Lung microvascular endothelial cell (primary cell): ENCODE measurements at regions not wholly inside any gene's neighbourhood (a gene's known extent, or its start where the extent isn't known, plus 50 kb on each side); places are given as distances from the start of the nearest gene placed in this dataset.
"Not testable (repeated sequence)": the region's sequence is repeated elsewhere in the genome, so short reads cannot be mapped to it uniquely, and the experiment has no call there.

ENCODE experiments used
- DNase-seq, 2 donors: peaks; one replicate each; pipeline versions ENCODE4 v3.0.0 to v3.0.0-alpha.2; 2010; ENCODE audit warnings: low read depth in 2 of 2

GRCh38 chr7:136533732-136534131 lies 334.7 kb upstream of the CHRM2 start:
- no peak for DNase-seq

- no peak for DNase-seq
Measured at GRCh38 chr7:136530831-136531230, 337.6 kb upstream of the CHRM2 start.

GRCh38 chr7:136528329-136528728 lies 340.1 kb upstream of the CHRM2 start:
- DNase-seq = no peak

GRCh38 chr7:136527554-136527953 lies 340.9 kb upstream of the CHRM2 start:
- no peak for DNase-seq

- DNase-seq = no peak
Measured at GRCh38 chr7:136526408-136527105, 341.9 kb upstream of the CHRM2 start.

- no peak for DNase-seq
Measured at GRCh38 chr7:136523571-136523970, 344.9 kb upstream of the CHRM2 start.

GRCh38 chr7:136517971-136518370 lies 350.5 kb upstream of the CHRM2 start:
- no peak for DNase-seq

GRCh38 chr7:136514776-136515175 lies 353.7 kb upstream of the CHRM2 start:
- DNase-seq = no peak

GRCh38 chr7:136513744-136514143 lies 354.7 kb upstream of the CHRM2 start:
- no peak for DNase-seq

- no peak for DNase-seq
Measured at GRCh38 chr7:136509466-136509865, 359.0 kb upstream of the CHRM2 start.

GRCh38 chr7:136502162-136502561 lies 366.3 kb upstream of the CHRM2 start:
- DNase-seq = no peak

GRCh38 chr7:136501151-136501550 lies 367.3 kb upstream of the CHRM2 start:
- no peak for DNase-seq

- DNase-seq = no peak
Measured at GRCh38 chr7:136496551-136496950, 371.9 kb upstream of the CHRM2 start.

- no peak for DNase-seq
Measured at GRCh38 chr7:136495081-136495480, 373.4 kb upstream of the CHRM2 start.

- DNase-seq = no peak
Measured at GRCh38 chr7:136492366-136492765, 376.1 kb upstream of the CHRM2 start.

GRCh38 chr7:136489808-136490207 lies 378.6 kb upstream of the CHRM2 start:
- no peak for DNase-seq

- no peak for DNase-seq
Measured at GRCh38 chr7:136480901-136481300, 387.6 kb upstream of the CHRM2 start.

- DNase-seq = no peak
Measured at GRCh38 chr7:136479922-136480321, 388.5 kb upstream of the CHRM2 start.

- no peak for DNase-seq
Measured at GRCh38 chr7:136470179-136470578, 398.3 kb upstream of the CHRM2 start.

- no peak for DNase-seq
Measured at GRCh38 chr7:136452949-136453348, 415.5 kb upstream of the CHRM2 start.

- no peak for DNase-seq
Measured at GRCh38 chr7:136446751-136447150, 421.7 kb upstream of the CHRM2 start.

GRCh38 chr7:136441835-136442234 lies 426.6 kb upstream of the CHRM2 start:
- no peak for DNase-seq

GRCh38 chr7:136431736-136432135 lies 436.7 kb upstream of the CHRM2 start:
- not testable (repeated sequence) for DNase-seq

GRCh38 chr7:136424058-136424457 lies 444.4 kb upstream of the CHRM2 start:
- no peak for DNase-seq
